HEK293 (cell line): ENCODE measurements at regions not wholly inside any gene's neighbourhood (a gene's known extent, or its start where the extent isn't known, plus 50 kb on each side); places are given as distances from the start of the nearest gene placed in this dataset.

ENCODE experiments used
- CTCF ChIA-PET: fragments of 350-600 bp; formaldehyde crosslinking; extraction: SDS; loops from one replicate; lab custom pipeline; 2021; ENCODE audit warnings: antibody characterized with exemption; lab: Yijun Ruan, JAX
- POLR2A ChIA-PET: fragments of 300-600 bp; formaldehyde crosslinking; extraction: SDS; loops from one replicate; lab custom pipeline; 2020; ENCODE audit warnings: antibody characterized with exemption, inconsistent platforms; lab: Yijun Ruan, JAX
- H3K27ac ChIP-seq: fragments of 200-500 bp; sonication (Bioruptor generic); 2 replicates; pipeline ENCODE4 v1.5.1; 2014; ENCODE audit warnings: low read depth, low read length, control low read depth, inconsistent platforms; ENCODE audit errors: extremely low read depth
- H3K36me3 ChIP-seq, 2 experiments: fragments of 200-500 bp in 1 of 2; sonication (Bioruptor generic) in 1 of 2; 1 replicate in 1 of 2; 2 replicates in 1 of 2; pipeline ENCODE4 v1.5.1; 2014 to 2017; ENCODE audit warnings: inconsistent platforms in 2 of 2, low read length in 2 of 2; ENCODE audit not compliant: control insufficient read depth in 2 of 2, insufficient read depth in 1 of 2
- H3K4me1 ChIP-seq: fragments of 200-500 bp; sonication (Bioruptor generic); 2 replicates; pipeline ENCODE4 v1.5.1; 2014; ENCODE audit warnings: mild to moderate bottlenecking, low read length, inconsistent platforms; ENCODE audit not compliant: control insufficient read depth, insufficient read depth
- H3K4me3 ChIP-seq: 2 replicates; pipeline ENCODE4 v1.5.1; 2011; ENCODE audit warnings: low read depth, mild to moderate bottlenecking, control low read depth, low read length, moderate library complexity
- H3K9me3 ChIP-seq: fragments of 200-500 bp; sonication (Bioruptor generic); 2 replicates; pipeline ENCODE4 v1.5.1; 2014; ENCODE audit warnings: low read depth, low read length, inconsistent platforms; ENCODE audit not compliant: control insufficient read depth, insufficient read depth
- BCL11A ChIP-seq: fragments of 450-650 bp; formaldehyde crosslinking; IDR thresholded peaks from 2 replicates; pipeline ENCODE4 v1.5.1; 2016; ENCODE audit warnings: low read depth, missing biosample characterization, missing genetic modification characterization
- FEZF1 ChIP-seq: fragments of 450-650 bp; formaldehyde crosslinking; IDR thresholded peaks from 2 replicates; pipeline ENCODE4 v1.5.1; 2016; ENCODE audit warnings: missing biosample characterization, missing genetic modification characterization
- GFI1B ChIP-seq: fragments of 450-650 bp; formaldehyde crosslinking; IDR thresholded peaks from 2 replicates; pipeline ENCODE4 v1.5.1; 2016; ENCODE audit warnings: missing biosample characterization, missing genetic modification characterization
- KLF10 ChIP-seq: fragments of 450-650 bp; IDR thresholded peaks from 2 replicates; pipeline ENCODE4 v1.5.1; 2018; ENCODE audit warnings: missing biosample characterization, mild to moderate bottlenecking, missing genetic modification characterization
- KLF16 ChIP-seq: fragments of 450-650 bp; formaldehyde crosslinking; IDR thresholded peaks from 2 replicates; pipeline ENCODE4 v1.5.1; 2017; ENCODE audit warnings: missing biosample characterization, missing genetic modification characterization
- KLF8 ChIP-seq: fragments of 450-650 bp; formaldehyde crosslinking; IDR thresholded peaks from 2 replicates; pipeline ENCODE4 v1.5.1; 2016; ENCODE audit warnings: missing biosample characterization, missing genetic modification characterization
- MZF1 ChIP-seq: fragments of 450-650 bp; formaldehyde crosslinking; IDR thresholded peaks from 2 replicates; pipeline ENCODE4 v1.5.1; 2017; ENCODE audit warnings: missing biosample characterization, missing genetic modification characterization, borderline replicate concordance
- RBAK ChIP-seq: fragments of 450-650 bp; formaldehyde crosslinking; IDR thresholded peaks from 2 replicates; pipeline ENCODE4 v1.5.1; 2016; ENCODE audit warnings: missing biosample characterization, missing genetic modification characterization
- SP7 ChIP-seq: fragments of 450-650 bp; formaldehyde crosslinking; IDR thresholded peaks from 2 replicates; pipeline ENCODE4 v1.5.1; 2016; ENCODE audit warnings: missing biosample characterization, missing genetic modification characterization
- WT1 ChIP-seq: fragments of 450-650 bp; formaldehyde crosslinking; IDR thresholded peaks from 2 replicates; pipeline ENCODE4 v1.5.1; 2016; ENCODE audit warnings: missing biosample characterization, missing genetic modification characterization
- ZFHX2 ChIP-seq: fragments of 450-650 bp; formaldehyde crosslinking; conservative IDR thresholded peaks from 2 replicates; pipeline ENCODE4 v1.5.1; 2016; ENCODE audit warnings: missing biosample characterization, missing genetic modification characterization
- ZNF112 ChIP-seq: fragments of 450-650 bp; formaldehyde crosslinking; IDR thresholded peaks from 2 replicates; pipeline ENCODE4 v1.5.0; 2017; ENCODE audit warnings: missing biosample characterization, missing genetic modification characterization
- ZNF140 ChIP-seq: fragments of 450-650 bp; formaldehyde crosslinking; IDR thresholded peaks from 2 replicates; pipeline ENCODE4 v1.5.1; 2016; ENCODE audit warnings: missing biosample characterization, missing genetic modification characterization
- ZNF24 ChIP-seq: fragments of 450-650 bp; formaldehyde crosslinking; IDR thresholded peaks from 2 replicates; pipeline ENCODE4 v1.5.1; 2016; ENCODE audit warnings: missing biosample characterization, missing genetic modification characterization
- ZNF521 ChIP-seq: fragments of 450-650 bp; formaldehyde crosslinking; IDR thresholded peaks from 2 replicates; pipeline ENCODE4 v1.5.1; 2017; ENCODE audit warnings: missing biosample characterization, mild to moderate bottlenecking, missing genetic modification characterization
- ZNF549 ChIP-seq: fragments of 450-650 bp; IDR thresholded peaks from 2 replicates; pipeline ENCODE4 v1.5.1; 2018; ENCODE audit warnings: missing biosample characterization, missing genetic modification characterization, mild to moderate bottlenecking, inconsistent platforms, moderate library complexity
- ZNF585B ChIP-seq: fragments of 450-650 bp; formaldehyde crosslinking; IDR thresholded peaks from 2 replicates; pipeline ENCODE4 v1.5.1; 2016; ENCODE audit warnings: missing biosample characterization, missing genetic modification characterization
- ZNF629 ChIP-seq: fragments of 450-650 bp; formaldehyde crosslinking; IDR thresholded peaks from 2 replicates; pipeline ENCODE4 v1.5.1; 2017; ENCODE audit warnings: missing biosample characterization, missing genetic modification characterization
- ZNF660 ChIP-seq: fragments of 450-650 bp; IDR thresholded peaks from 2 replicates; pipeline ENCODE4 v1.5.1; 2018; ENCODE audit warnings: missing biosample characterization, mild to moderate bottlenecking, missing genetic modification characterization
- ZNF776 ChIP-seq: fragments of 450-650 bp; formaldehyde crosslinking; IDR thresholded peaks from 2 replicates; pipeline ENCODE4 v1.5.0; 2017; ENCODE audit warnings: missing biosample characterization, missing genetic modification characterization, borderline replicate concordance
- ZNF837 ChIP-seq: fragments of 450-650 bp; formaldehyde crosslinking; IDR thresholded peaks from 2 replicates; pipeline ENCODE4 v1.5.1; 2016; ENCODE audit warnings: missing biosample characterization, missing genetic modification characterization
- ZXDB ChIP-seq: fragments of 450-650 bp; formaldehyde crosslinking; IDR thresholded peaks from 2 replicates; pipeline ENCODE4 v1.5.1; 2016; ENCODE audit warnings: missing biosample characterization, missing genetic modification characterization
- TF ChIP-seq, protein P1 (sequence below): fragments of 450-650 bp; formaldehyde crosslinking; IDR thresholded peaks from 2 replicates; pipeline ENCODE4 v1.5.1; 2016; ENCODE audit warnings: missing biosample characterization, missing genetic modification characterization
- TF ChIP-seq, protein P2 (sequence below): fragments of 450-650 bp; formaldehyde crosslinking; IDR thresholded peaks from 2 replicates; pipeline ENCODE4 v1.5.1; 2016; ENCODE audit warnings: missing biosample characterization, missing genetic modification characterization
- TF ChIP-seq, protein P3 (sequence below): fragments of 450-650 bp; IDR thresholded peaks from 2 replicates; pipeline ENCODE4 v1.5.1; 2018; ENCODE audit warnings: missing biosample characterization, missing genetic modification characterization
- TF ChIP-seq, protein P4 (sequence below): fragments of 450-650 bp; formaldehyde crosslinking; IDR thresholded peaks from 2 replicates; pipeline ENCODE4 v1.5.1; 2016; ENCODE audit warnings: missing biosample characterization, missing genetic modification characterization, low read depth

DNA sequence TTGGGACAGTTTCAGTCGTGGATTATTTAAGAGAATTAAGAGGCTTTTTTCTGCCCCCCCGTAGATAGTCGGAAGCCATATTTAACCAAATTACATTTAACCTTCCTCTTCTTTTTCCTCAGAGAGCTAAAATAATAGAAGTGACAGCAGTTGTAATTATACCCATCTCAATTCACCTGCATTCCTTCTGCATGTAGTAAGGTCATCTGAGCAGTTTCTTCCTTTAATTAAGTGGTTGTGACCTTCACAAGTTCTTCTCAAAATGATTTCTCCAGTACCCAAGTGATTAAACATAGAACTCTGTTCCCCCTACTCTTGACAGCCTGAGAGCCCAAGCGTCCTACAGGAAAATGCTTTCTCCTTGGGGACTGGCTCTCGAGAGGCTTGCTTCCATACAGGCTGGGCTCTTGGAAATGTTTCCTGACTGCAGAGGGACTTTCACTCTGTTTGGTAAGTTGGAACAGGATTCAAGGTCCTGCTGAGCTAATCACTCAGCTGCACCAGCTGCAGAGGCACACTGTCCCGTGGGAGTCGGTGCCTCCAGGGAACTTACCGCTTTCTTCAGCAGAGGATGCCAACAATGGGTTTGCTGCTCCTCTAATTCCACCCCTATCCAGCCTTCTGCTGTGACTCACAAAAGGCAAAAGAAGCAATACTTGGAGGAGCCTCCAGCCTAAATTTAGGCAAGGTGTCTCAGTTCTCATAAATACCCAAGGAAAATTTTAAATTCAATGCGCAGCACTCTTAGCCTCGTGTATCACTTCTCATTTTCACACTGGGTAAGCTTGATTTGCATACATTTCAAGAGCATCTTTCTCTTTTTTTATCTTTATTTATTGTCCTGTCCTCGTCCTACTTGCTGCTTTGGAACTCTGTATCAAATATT is 414.9 kb downstream of the KIF16B start:
- Histone ChIP-seq H3K4me1 (no peaks in the 10 kb centered on the region), H3K36me3 (no peaks in the 10 kb centered on the region), H3K27ac (no peak overlapping the region), H3K4me3 (no peak overlapping the region), H3K9me3 (no peaks in the 10 kb centered on the region)
- TF ChIP-seq GFI1B (tag by site-specific recombination) (no peak), KLF8 (tag by site-specific recombination) (no peak), ZNF837 (tag by site-specific recombination) (no peak), ZFHX2 (tag by site-specific recombination) (no peak), ZNF140 (tag by site-specific recombination) (no peak), BCL11A (tag by site-specific recombination) (no peak), ZNF549 (tag by site-specific recombination) (no peak), ZNF776 (tag by site-specific recombination) (no peak), ZNF112 (tag by site-specific recombination) (no peak), ZNF660 (tag by site-specific recombination) (no peak)
- TF ChIP-seq, protein P1, sequence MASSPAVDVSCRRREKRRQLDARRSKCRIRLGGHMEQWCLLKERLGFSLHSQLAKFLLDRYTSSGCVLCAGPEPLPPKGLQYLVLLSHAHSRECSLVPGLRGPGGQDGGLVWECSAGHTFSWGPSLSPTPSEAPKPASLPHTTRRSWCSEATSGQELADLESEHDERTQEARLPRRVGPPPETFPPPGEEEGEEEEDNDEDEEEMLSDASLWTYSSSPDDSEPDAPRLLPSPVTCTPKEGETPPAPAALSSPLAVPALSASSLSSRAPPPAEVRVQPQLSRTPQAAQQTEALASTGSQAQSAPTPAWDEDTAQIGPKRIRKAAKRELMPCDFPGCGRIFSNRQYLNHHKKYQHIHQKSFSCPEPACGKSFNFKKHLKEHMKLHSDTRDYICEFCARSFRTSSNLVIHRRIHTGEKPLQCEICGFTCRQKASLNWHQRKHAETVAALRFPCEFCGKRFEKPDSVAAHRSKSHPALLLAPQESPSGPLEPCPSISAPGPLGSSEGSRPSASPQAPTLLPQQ (tag by site-specific recombination), result no peak
- ChIA-PET CTCF (interaction anchor here (0.7 kb wide), 1 partner anchor 34 kb away, joined by 4 read pairs; no protein-coding TSS in a partner anchor), POLR2A (no interaction called here)

DNA sequence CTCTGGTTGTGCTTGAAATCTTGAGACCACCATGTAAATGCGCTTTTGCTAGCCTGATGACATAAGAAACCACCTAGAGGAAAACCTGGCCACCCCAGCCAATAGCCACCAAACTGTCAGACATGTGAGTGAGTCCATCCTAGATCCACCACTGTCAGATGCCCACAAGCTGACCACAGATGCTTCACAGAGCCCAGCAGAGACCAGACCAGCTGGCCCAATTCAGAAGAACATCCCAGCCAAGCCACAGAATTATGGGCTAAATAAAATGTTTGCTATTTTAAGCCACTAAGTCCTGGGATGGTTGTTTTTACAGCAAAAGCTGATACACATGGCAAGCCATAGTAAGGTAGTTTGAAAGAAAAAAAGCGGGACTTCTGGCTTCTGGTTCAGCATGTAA is 425.3 kb downstream of the KIF16B start:
- CTCF ChIA-PET, result no interaction called here
- TF ChIP-seq, protein P2, sequence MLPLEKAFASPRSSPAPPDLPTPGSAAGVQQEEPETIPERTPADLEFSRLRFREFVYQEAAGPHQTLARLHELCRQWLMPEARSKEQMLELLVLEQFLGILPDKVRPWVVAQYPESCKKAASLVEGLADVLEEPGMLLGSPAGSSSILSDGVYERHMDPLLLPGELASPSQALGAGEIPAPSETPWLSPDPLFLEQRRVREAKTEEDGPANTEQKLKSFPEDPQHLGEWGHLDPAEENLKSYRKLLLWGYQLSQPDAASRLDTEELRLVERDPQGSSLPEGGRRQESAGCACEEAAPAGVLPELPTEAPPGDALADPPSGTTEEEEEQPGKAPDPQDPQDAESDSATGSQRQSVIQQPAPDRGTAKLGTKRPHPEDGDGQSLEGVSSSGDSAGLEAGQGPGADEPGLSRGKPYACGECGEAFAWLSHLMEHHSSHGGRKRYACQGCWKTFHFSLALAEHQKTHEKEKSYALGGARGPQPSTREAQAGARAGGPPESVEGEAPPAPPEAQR (tag by site-specific recombination), result no peak
- TF ChIP-seq KLF10 (tag by site-specific recombination), result no peak
- no peak for TF ChIP-seq MZF1 (tag by site-specific recombination)
- no peak for TF ChIP-seq WT1
- TF ChIP-seq ZNF629 (tag by site-specific recombination), result no peak
- no peak for TF ChIP-seq ZNF521 (tag by site-specific recombination)
- TF ChIP-seq, protein P3, sequence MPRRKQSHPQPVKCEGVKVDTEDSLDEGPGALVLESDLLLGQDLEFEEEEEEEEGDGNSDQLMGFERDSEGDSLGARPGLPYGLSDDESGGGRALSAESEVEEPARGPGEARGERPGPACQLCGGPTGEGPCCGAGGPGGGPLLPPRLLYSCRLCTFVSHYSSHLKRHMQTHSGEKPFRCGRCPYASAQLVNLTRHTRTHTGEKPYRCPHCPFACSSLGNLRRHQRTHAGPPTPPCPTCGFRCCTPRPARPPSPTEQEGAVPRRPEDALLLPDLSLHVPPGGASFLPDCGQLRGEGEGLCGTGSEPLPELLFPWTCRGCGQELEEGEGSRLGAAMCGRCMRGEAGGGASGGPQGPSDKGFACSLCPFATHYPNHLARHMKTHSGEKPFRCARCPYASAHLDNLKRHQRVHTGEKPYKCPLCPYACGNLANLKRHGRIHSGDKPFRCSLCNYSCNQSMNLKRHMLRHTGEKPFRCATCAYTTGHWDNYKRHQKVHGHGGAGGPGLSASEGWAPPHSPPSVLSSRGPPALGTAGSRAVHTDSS (tag by site-specific recombination), result no peak
- TF ChIP-seq, protein P1 (tag by site-specific recombination), result no peak
- TF ChIP-seq ZNF24 (tag by site-specific recombination), result no peak
- TF ChIP-seq, protein P4, sequence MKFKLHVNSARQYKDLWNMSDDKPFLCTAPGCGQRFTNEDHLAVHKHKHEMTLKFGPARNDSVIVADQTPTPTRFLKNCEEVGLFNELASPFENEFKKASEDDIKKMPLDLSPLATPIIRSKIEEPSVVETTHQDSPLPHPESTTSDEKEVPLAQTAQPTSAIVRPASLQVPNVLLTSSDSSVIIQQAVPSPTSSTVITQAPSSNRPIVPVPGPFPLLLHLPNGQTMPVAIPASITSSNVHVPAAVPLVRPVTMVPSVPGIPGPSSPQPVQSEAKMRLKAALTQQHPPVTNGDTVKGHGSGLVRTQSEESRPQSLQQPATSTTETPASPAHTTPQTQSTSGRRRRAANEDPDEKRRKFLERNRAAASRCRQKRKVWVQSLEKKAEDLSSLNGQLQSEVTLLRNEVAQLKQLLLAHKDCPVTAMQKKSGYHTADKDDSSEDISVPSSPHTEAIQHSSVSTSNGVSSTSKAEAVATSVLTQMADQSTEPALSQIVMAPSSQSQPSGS (tag by site-specific recombination), result no peak
- no peak for TF ChIP-seq ZNF585B (tag by site-specific recombination)
- TF ChIP-seq SP7 (tag by site-specific recombination), result no peak
- TF ChIP-seq ZXDB (tag by site-specific recombination), result no peak
- no peak for TF ChIP-seq KLF16 (tag by site-specific recombination)
- TF ChIP-seq FEZF1 (tag by site-specific recombination), result no peak
- TF ChIP-seq RBAK (tag by site-specific recombination), result no peak
- no peak for TF ChIP-seq ZNF112 (tag by site-specific recombination)
- Histone ChIP-seq H3K9me3 (no peaks in the 10 kb centered on the region), H3K36me3 (no peaks in the 10 kb centered on the region), H3K27ac (no peak overlapping the region), H3K4me3 (no peak overlapping the region), H3K4me1 (no peaks in the 10 kb centered on the region)
- POLR2A ChIA-PET, result no interaction called here
